ENCODE measurements at regions not wholly inside any gene's neighbourhood (a gene's known extent, or its start where the extent isn't known, plus 50 kb on each side); places are given as distances from the start of the nearest gene placed in this dataset.

GRCh38 chr5:146959360-146959759 is 80.8 kb upstream of the PPP2R2B start:
- POLR2A ChIA-PET: interaction anchor here (0.6 kb wide), 1 partner anchor 62 kb away, joined by 4 read pairs; no protein-coding TSS in a partner anchor
- intact Hi-C loops (cut with micrococcal nuclease): no loop called here
- CTCF ChIA-PET: interaction anchor here (1.2 to 1.7 kb wide), 4 partner anchors 9 to 426 kb away, joined by 3 to 8 read pairs (median 4); no protein-coding TSS in a partner anchor

GRCh38 chr5:146962801-146963355 is 84.3 kb upstream of the PPP2R2B start:
- ATAC-seq (peak; percentile 34), DNase-seq (no peak)
- no peaks in the 10 kb centered on the region for H3K9me3 Mint-ChIP-seq
- H3K4me1 Mint-ChIP-seq (ENCODE audit: low read depth): peaks cover 3% of the 10 kb centered on the region
- H3K27me3 Mint-ChIP-seq: peaks cover 5% of the 10 kb centered on the region
- ChIA-PET POLR2A (no interaction called here), CTCF (interaction anchor here (1.1 to 6.9 kb wide), 6 partner anchors 15 to 430 kb away, joined by 3 to 83 read pairs (median 4); no protein-coding TSS in a partner anchor)
- TF ChIP-seq CTCF (IDR thresholded peaks at IDR 0.05): no peak
- no peak overlapping the region for H3K4me3 Mint-ChIP-seq
- intact Hi-C loops (cut with micrococcal nuclease): no loop called here
- no peak overlapping the region for H3K27ac Mint-ChIP-seq
- H3K36me3 Mint-ChIP-seq (ENCODE audit: low read depth): no peaks in the 10 kb centered on the region

More at GRCh38 chr5:146959360-146959759, 80.8 kb upstream of the PPP2R2B start:
- Mint-ChIP-seq H3K4me3 (no peak overlapping the region), H3K36me3 (ENCODE audit: low read depth) (no peaks in the 10 kb centered on the region), H3K9me3 (no peaks in the 10 kb centered on the region), H3K27ac (no peak overlapping the region), H3K4me1 (ENCODE audit: low read depth) (peaks cover 3% of the 10 kb centered on the region), H3K27me3 (peaks cover 8% of the 10 kb centered on the region)
- no peak for TF ChIP-seq CTCF (IDR thresholded peaks at IDR 0.05)
- no peak for DNase-seq
- no peak for ATAC-seq

- H3K4me3 Mint-ChIP-seq: no peak overlapping the region
- no peaks in the 10 kb centered on the region for H3K27me3 Mint-ChIP-seq
- intact Hi-C loops (cut with micrococcal nuclease): loop anchor here (2.0 to 5.0 kb wide), 4 partner anchors 221 to 424 kb away; no protein-coding TSS in a partner anchor
- H3K36me3 Mint-ChIP-seq (ENCODE audit: low read depth): no peaks in the 10 kb centered on the region
- peak; percentile 67 for DNase-seq
- peak; percentile 86 for TF ChIP-seq CTCF (IDR thresholded peaks at IDR 0.05)
- peak; percentile 87 for ATAC-seq
- CTCF ChIA-PET: interaction anchor here (0.6 to 6.9 kb wide), 61 partner anchors 9 to 445 kb away, joined by 3 to 83 read pairs (median 4); no protein-coding TSS in a partner anchor
- H3K27ac Mint-ChIP-seq: no peak overlapping the region
- peaks cover 3% of the 10 kb centered on the region for H3K4me1 Mint-ChIP-seq (ENCODE audit: low read depth)
- no peaks in the 10 kb centered on the region for H3K9me3 Mint-ChIP-seq
- POLR2A ChIA-PET: no interaction called here
Observed at GRCh38 chr5:146965761-146966659, 87.5 kb upstream of the PPP2R2B start.

GRCh38 chr5:146967646-146968045 is 89.1 kb upstream of the PPP2R2B start:
- intact Hi-C loops (cut with micrococcal nuclease): loop anchor here (2.0 to 5.0 kb wide), 4 partner anchors 220 to 425 kb away; no protein-coding TSS in a partner anchor
- POLR2A ChIA-PET: no interaction called here
- H3K9me3 Mint-ChIP-seq: no peaks in the 10 kb centered on the region
- TF ChIP-seq CTCF (IDR thresholded peaks at IDR 0.05): no peak
- no peaks in the 10 kb centered on the region for H3K36me3 Mint-ChIP-seq (ENCODE audit: low read depth)
- no peak overlapping the region for H3K4me3 Mint-ChIP-seq
- H3K27me3 Mint-ChIP-seq: peaks cover 1% of the 10 kb centered on the region
- no peak overlapping the region for H3K27ac Mint-ChIP-seq
- CTCF ChIA-PET: interaction anchor here (0.9 to 6.9 kb wide), 8 partner anchors 8 to 435 kb away, joined by 3 to 83 read pairs (median 8); no protein-coding TSS in a partner anchor
- ATAC-seq: no peak
- H3K4me1 Mint-ChIP-seq (ENCODE audit: low read depth): peaks cover 3% of the 10 kb centered on the region
- no peak for DNase-seq
